CD4-positive, alpha-beta memory T cell (primary cell): ENCODE measurements at regions not wholly inside any gene's neighbourhood (a gene's known extent, or its start where the extent isn't known, plus 50 kb on each side); places are given as distances from the start of the nearest gene placed in this dataset.

Experiments
- CTCF ChIA-PET: fragments of 350-600 bp; sonication (Branson Sonifier 250); formaldehyde crosslinking; loops from one replicate; lab custom pipeline; 2021; ENCODE audit warnings: inconsistent platforms; ENCODE audit not compliant: partially characterized antibody; lab: Charles Lee
- POLR2A ChIA-PET: fragments of 350-600 bp; sonication (Branson Sonifier 250); formaldehyde crosslinking; loops from one replicate; lab custom pipeline; 2021; ENCODE audit not compliant: partially characterized antibody; lab: Charles Lee
- DNase-seq, 5 donors: peaks; one replicate each; pipeline versions ENCODE4 v3.0.0 to v3.0.0-alpha.2; 2020 to 2022; ENCODE audit warnings: mixed read lengths in 1 of 5
- H3K27ac ChIP-seq: one replicate; pipeline ENCODE4 v1.7.0; 2013; ENCODE audit warnings: low read depth, low read length
- H3K27me3 ChIP-seq: 2 replicates; pipeline ENCODE4 v1.7.0; 2013; ENCODE audit warnings: mild to moderate bottlenecking, low read length, moderate library complexity; ENCODE audit not compliant: insufficient read depth
- H3K36me3 ChIP-seq: 2 replicates; pipeline ENCODE4 v1.7.0; 2013; ENCODE audit warnings: mild to moderate bottlenecking, low read length, moderate library complexity; ENCODE audit not compliant: insufficient read depth
- H3K4me1 ChIP-seq: 2 replicates; pipeline ENCODE4 v1.7.0; 2013; ENCODE audit warnings: mild to moderate bottlenecking, low read length, moderate library complexity; ENCODE audit not compliant: insufficient read depth
- H3K4me3 ChIP-seq, 2 donors: one replicate each; pipeline ENCODE4 v1.7.0; 2013; ENCODE audit warnings: low read length in 2 of 2, mild to moderate bottlenecking in 1 of 2
- H3K9me3 ChIP-seq, 2 donors: one replicate each; pipeline ENCODE4 v1.7.0; 2013; ENCODE audit warnings: low read length in 2 of 2, control low read depth in 1 of 2; ENCODE audit not compliant: control insufficient read depth in 1 of 2
- H3K27ac Mint-ChIP-seq, 7 donors: one replicate each; pipeline ENCODE4 v1.8.0; 2020 to 2021; ENCODE audit warnings: mixed read lengths in 7 of 7, mild to moderate bottlenecking in 6 of 7, inconsistent platforms in 3 of 7, moderate library complexity in 3 of 7
- H3K27me3 Mint-ChIP-seq, 2 donors: one replicate each; pipeline ENCODE4 v1.8.0; 2020 to 2021; ENCODE audit warnings: mixed read lengths in 2 of 2
- H3K36me3 Mint-ChIP-seq, 2 donors: one replicate each; pipeline ENCODE4 v1.8.0; 2020 to 2021; ENCODE audit warnings: mixed read lengths in 2 of 2, inconsistent platforms in 1 of 2, mild to moderate bottlenecking in 1 of 2
- H3K4me1 Mint-ChIP-seq, 4 donors: one replicate each; pipeline ENCODE4 v1.8.0; 2020 to 2021; ENCODE audit warnings: mixed read lengths in 4 of 4, mild to moderate bottlenecking in 1 of 4
- H3K4me3 Mint-ChIP-seq, 8 donors: one replicate each; pipeline ENCODE4 v1.8.0; 2020 to 2021; ENCODE audit warnings: mixed read lengths in 8 of 8, mild to moderate bottlenecking in 7 of 8, moderate library complexity in 6 of 8, inconsistent platforms in 3 of 8
- H3K9me3 Mint-ChIP-seq, 8 donors: one replicate each; pipeline ENCODE4 v1.8.0; 2020 to 2021; ENCODE audit warnings: mixed read lengths in 8 of 8, mild to moderate bottlenecking in 5 of 8, inconsistent platforms in 3 of 8, moderate library complexity in 1 of 8
- intact Hi-C: fragments of 100-400 bp; cut with micrococcal nuclease; formaldehyde crosslinking; loops from one replicate; pipeline ENCODE4 v1.15.1; 2023

DNA sequence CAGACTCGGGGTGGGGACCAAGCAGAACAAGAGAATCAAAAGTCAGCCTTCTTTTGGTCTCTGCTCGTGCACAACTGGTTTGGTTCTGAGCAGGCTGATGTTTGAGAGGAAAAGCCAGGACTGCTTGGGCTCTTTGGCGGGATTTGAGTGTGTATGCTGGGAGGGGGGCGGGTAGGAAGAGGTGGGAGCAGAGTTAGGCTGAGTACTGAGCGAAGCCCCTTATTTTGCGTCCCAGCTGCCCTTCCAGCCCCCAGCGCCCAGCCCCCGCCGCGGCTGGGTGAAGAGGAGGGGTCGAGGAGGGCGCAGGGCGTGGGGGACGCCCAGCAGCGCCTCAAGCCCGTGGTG lies 153.5 kb upstream of the GOLIM4 start:
- no peaks in the 10 kb centered on the region for H3K4me1 ChIP-seq
- Mint-ChIP-seq H3K9me3 (peaks cover 0 to 7% (median 2%) of the 10 kb centered on the region in 8 donors), H3K36me3 (no peaks in the 10 kb centered on the region), H3K4me1 (peaks cover 4 to 13% (median 6%) of the 10 kb centered on the region in 4 donors), H3K27ac (no peak overlapping the region), H3K4me3 (peak overlapping the region in 2 of 8 donors; percentile 30 to 53), H3K27me3 (peaks cover 22 to 26% of the 10 kb centered on the region in 2 donors)
- H3K9me3 ChIP-seq, result no peaks in the 10 kb centered on the region
- intact Hi-C loops, result no loop called here
- H3K36me3 ChIP-seq, result no peaks in the 10 kb centered on the region
- no peaks in the 10 kb centered on the region for H3K27me3 ChIP-seq
- POLR2A ChIA-PET, result no interaction called here
- CTCF ChIA-PET, result no interaction called here
- no peak for DNase-seq
- no peak overlapping the region for H3K27ac ChIP-seq
- H3K4me3 ChIP-seq, result no peak overlapping the region

DNA sequence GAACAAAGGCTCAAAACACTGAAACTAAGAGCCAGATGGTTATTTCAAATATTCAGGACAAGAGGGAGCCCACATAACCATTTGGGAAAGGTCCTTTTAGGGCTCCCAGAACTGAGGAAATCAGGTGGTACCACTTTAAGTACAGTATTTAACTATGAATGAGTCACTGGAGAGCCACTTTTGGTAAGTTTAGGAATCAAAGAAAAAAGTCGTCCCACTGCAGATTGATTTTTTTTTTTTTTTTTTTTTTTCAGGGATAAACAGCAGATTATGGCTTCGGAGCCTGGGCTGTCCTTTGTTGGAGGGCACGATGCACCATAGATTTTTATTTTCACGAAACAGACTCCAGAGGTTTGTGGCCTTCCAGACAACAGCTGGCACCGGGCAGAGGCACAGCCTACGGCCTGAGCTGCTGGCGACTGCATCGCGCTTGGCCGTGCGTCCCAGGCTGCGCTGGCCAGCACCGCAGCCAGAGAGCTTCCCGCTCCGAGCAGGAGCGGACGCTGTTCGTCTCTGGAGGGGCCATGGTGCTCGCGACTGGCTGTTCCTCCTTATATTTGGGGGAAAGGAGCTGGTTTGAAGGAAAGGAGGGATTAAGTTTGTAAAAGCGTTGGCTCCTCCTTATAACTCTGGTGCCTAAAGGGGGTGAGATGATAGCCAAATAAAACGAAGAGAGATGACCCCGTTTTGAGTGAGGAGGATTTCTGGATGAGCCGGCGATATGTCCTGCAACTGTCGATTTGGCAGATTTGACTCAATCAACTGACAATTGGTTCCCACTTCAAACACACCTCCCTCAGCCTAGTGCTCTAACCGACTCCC lies 152.9 kb upstream of the GOLIM4 start:
- H3K36me3 Mint-ChIP-seq, result no peaks in the 10 kb centered on the region

GRCh38 chr3:168241156-168241555 lies 145.4 kb upstream of the GOLIM4 start:
- H3K9me3 ChIP-seq, result no peaks in the 10 kb centered on the region
- no peak overlapping the region for H3K27ac ChIP-seq
- H3K36me3 ChIP-seq, result no peaks in the 10 kb centered on the region
- no peak overlapping the region for H3K4me3 Mint-ChIP-seq
- H3K27ac Mint-ChIP-seq, result no peak overlapping the region
- no peaks in the 10 kb centered on the region for H3K27me3 ChIP-seq
- ChIA-PET CTCF (no interaction called here), POLR2A (no interaction called here)
- no peaks in the 10 kb centered on the region for H3K4me1 ChIP-seq
- no peaks in the 10 kb centered on the region for H3K27me3 Mint-ChIP-seq
- DNase-seq, result no peak
- no peaks in the 10 kb centered on the region for H3K36me3 Mint-ChIP-seq
- intact Hi-C loops, result no loop called here
- H3K4me1 Mint-ChIP-seq, result no peaks in the 10 kb centered on the region
- no peak overlapping the region for H3K4me3 ChIP-seq
- peaks cover 0 to 5% (median 0%) of the 10 kb centered on the region in 8 donors for H3K9me3 Mint-ChIP-seq

More for the DNA sequence above, 152.9 kb upstream of the GOLIM4 start:
- Mint-ChIP-seq H3K9me3 (peaks cover 0 to 7% (median 2%) of the 10 kb centered on the region in 8 donors), H3K27me3 (peaks cover 22 to 26% of the 10 kb centered on the region in 2 donors), H3K4me3 (peak overlapping the region in 3 of 8 donors; percentile 18 to 53 (median 26)), H3K4me1 (peaks cover 4 to 13% (median 6%) of the 10 kb centered on the region in 4 donors), H3K27ac (no peak overlapping the region)
- H3K27me3 ChIP-seq, result no peaks in the 10 kb centered on the region
- intact Hi-C loops, result no loop called here
- H3K4me3 ChIP-seq, result no peak overlapping the region
- CTCF ChIA-PET, result no interaction called here
- H3K9me3 ChIP-seq, result no peaks in the 10 kb centered on the region
- no peak for DNase-seq
- H3K36me3 ChIP-seq, result no peaks in the 10 kb centered on the region
- POLR2A ChIA-PET, result no interaction called here
- H3K4me1 ChIP-seq, result no peaks in the 10 kb centered on the region
- no peak overlapping the region for H3K27ac ChIP-seq

DNA sequence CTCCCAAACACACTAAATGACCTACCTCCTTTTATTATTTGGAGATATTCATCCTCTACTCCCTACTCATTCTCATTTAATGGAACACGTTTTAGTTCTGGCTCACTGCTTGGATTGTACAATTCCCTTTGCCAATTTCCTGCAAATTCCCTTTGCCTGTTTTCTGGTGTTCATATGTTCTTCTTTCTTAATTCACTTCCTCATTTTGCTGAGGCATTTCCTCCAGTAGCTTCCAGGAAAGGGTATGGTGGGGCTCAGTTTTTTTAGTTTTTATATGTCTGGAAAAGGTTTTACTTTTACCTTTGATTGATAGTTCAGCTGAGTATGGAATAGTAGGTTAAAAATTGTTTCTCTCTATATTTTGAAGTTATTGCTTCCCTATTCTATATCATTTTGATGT lies 143.6 kb upstream of the GOLIM4 start:
- H3K27ac ChIP-seq, result no peak overlapping the region
- peaks cover 0 to 5% (median 0%) of the 10 kb centered on the region in 8 donors for H3K9me3 Mint-ChIP-seq
- POLR2A ChIA-PET, result no interaction called here
- no peak overlapping the region for H3K4me3 Mint-ChIP-seq
- H3K4me1 ChIP-seq, result no peaks in the 10 kb centered on the region
- no peaks in the 10 kb centered on the region for H3K27me3 ChIP-seq
- H3K27me3 Mint-ChIP-seq, result no peaks in the 10 kb centered on the region
- no peaks in the 10 kb centered on the region for H3K36me3 ChIP-seq
- no peak overlapping the region for H3K4me3 ChIP-seq
- H3K27ac Mint-ChIP-seq, result no peak overlapping the region
- intact Hi-C loops, result no loop called here
- DNase-seq, result no peak
- CTCF ChIA-PET, result interaction anchor here (0.5 kb wide), 1 partner anchor 120 kb away, joined by 3 read pairs; no protein-coding TSS in a partner anchor
- no peaks in the 10 kb centered on the region for H3K9me3 ChIP-seq
- H3K4me1 Mint-ChIP-seq, result no peaks in the 10 kb centered on the region
- no peaks in the 10 kb centered on the region for H3K36me3 Mint-ChIP-seq

DNA sequence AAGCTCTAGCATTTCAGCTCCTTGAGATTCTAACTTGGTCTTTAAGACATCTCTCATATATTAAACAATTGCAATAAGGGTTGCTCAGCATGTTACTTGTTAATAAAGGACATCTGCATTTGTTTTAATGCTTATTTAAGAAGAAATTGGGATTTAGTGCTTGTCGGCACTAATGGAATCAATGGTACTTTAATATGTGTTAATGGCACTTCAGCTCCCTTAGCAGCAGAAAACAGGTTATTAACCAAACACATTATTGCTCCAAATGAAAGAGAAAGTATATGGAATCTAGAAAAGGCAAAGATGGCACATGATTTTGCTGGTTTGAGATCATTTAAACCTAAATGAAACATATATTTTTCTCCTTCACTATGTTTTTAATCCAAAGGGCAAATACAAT lies 137.3 kb upstream of the GOLIM4 start:
- POLR2A ChIA-PET, result no interaction called here
- intact Hi-C loops, result no loop called here
- H3K36me3 Mint-ChIP-seq, result no peaks in the 10 kb centered on the region
- H3K27ac ChIP-seq, result no peak overlapping the region
- no peak overlapping the region for H3K27ac Mint-ChIP-seq
- no peak overlapping the region for H3K4me3 Mint-ChIP-seq
- DNase-seq, result no peak
- peaks cover 0 to 4% (median 0%) of the 10 kb centered on the region in 8 donors for H3K9me3 Mint-ChIP-seq
- H3K27me3 Mint-ChIP-seq, result no peaks in the 10 kb centered on the region
- CTCF ChIA-PET, result no interaction called here
- H3K27me3 ChIP-seq, result no peaks in the 10 kb centered on the region
- no peak overlapping the region for H3K4me3 ChIP-seq
- H3K4me1 Mint-ChIP-seq, result no peaks in the 10 kb centered on the region
- no peaks in the 10 kb centered on the region for H3K4me1 ChIP-seq
- H3K36me3 ChIP-seq, result no peaks in the 10 kb centered on the region
- no peaks in the 10 kb centered on the region for H3K9me3 ChIP-seq

GRCh38 chr3:168223085-168223484 lies 127.4 kb upstream of the GOLIM4 start:
- no peak overlapping the region for H3K27ac Mint-ChIP-seq
- H3K9me3 Mint-ChIP-seq, result no peaks in the 10 kb centered on the region
- POLR2A ChIA-PET, result no interaction called here
- H3K4me1 Mint-ChIP-seq, result no peaks in the 10 kb centered on the region
- intact Hi-C loops, result no loop called here
- no peak for DNase-seq
- Histone ChIP-seq H3K36me3 (no peaks in the 10 kb centered on the region), H3K27me3 (no peaks in the 10 kb centered on the region), H3K9me3 (no peaks in the 10 kb centered on the region), H3K4me3 (no peak overlapping the region), H3K27ac (no peak overlapping the region), H3K4me1 (no peaks in the 10 kb centered on the region)
- H3K36me3 Mint-ChIP-seq, result no peaks in the 10 kb centered on the region
- H3K4me3 Mint-ChIP-seq, result no peak overlapping the region
- CTCF ChIA-PET, result no interaction called here
- no peaks in the 10 kb centered on the region for H3K27me3 Mint-ChIP-seq

DNA sequence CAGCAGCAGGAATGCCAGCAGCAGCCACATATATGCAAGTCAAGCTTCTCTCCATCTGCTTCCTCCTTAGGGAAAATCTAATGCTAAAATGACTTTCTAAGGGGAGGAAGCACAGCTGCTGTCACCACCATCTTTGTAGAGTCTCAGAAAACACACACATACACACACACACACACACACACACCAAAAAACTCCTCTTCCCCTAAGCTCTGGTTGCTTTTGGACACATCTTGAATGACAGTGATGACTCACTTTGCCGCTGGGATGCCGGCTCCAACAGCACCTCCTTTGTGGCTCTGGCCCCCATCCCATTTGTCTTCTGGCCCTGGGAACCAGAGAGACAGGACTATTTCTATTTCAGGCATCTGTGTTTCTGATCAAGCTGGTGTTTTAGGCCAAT lies 124.8 kb upstream of the GOLIM4 start:
- Mint-ChIP-seq H3K27me3 (no peaks in the 10 kb centered on the region), H3K4me3 (no peak overlapping the region), H3K4me1 (no peaks in the 10 kb centered on the region), H3K36me3 (no peaks in the 10 kb centered on the region), H3K27ac (no peak overlapping the region), H3K9me3 (no peaks in the 10 kb centered on the region)
- H3K36me3 ChIP-seq, result no peaks in the 10 kb centered on the region
- H3K4me3 ChIP-seq, result no peak overlapping the region
- no peaks in the 10 kb centered on the region for H3K9me3 ChIP-seq
- CTCF ChIA-PET, result no interaction called here
- no peak for DNase-seq
- no peaks in the 10 kb centered on the region for H3K27me3 ChIP-seq
- no peak overlapping the region for H3K27ac ChIP-seq
- POLR2A ChIA-PET, result no interaction called here
- H3K4me1 ChIP-seq, result no peaks in the 10 kb centered on the region
- intact Hi-C loops, result no loop called here
